NCI-H460 (cell line): ENCODE measurements at regions not wholly inside any gene's neighbourhood (a gene's known extent, or its start where the extent isn't known, plus 50 kb on each side); places are given as distances from the start of the nearest gene placed in this dataset.
"Not testable (repeated sequence)": the region's sequence is repeated elsewhere in the genome, so short reads cannot be mapped to it uniquely, and the experiment has no call there.

Source experiments
- DNase-seq: peaks from one replicate; pipeline ENCODE4 v3.0.0-alpha.2; 2016; ENCODE audit warnings: low read depth; ENCODE audit errors: extremely low read depth

DNA sequence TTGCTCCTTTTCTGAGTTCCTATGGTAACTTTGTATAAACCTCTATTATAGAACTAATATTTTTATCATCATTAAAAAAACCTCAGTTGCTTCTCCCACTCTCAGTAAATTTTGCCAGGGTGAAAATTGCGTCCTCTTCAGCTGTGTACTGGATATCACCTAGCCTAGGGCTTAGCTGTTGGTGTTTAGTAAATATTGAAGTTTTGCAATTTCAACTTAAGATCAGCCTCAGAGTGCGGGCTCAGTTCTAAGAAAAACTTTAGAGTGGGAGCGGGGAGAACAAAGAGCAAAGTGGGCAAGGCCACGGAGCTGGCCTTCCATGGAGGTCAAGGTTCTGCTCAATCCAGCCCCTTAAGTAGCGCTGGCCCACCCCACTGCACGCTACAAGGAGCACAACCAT, 488.3 kb upstream of the SPRED2 start:
- no peak for DNase-seq

DNA sequence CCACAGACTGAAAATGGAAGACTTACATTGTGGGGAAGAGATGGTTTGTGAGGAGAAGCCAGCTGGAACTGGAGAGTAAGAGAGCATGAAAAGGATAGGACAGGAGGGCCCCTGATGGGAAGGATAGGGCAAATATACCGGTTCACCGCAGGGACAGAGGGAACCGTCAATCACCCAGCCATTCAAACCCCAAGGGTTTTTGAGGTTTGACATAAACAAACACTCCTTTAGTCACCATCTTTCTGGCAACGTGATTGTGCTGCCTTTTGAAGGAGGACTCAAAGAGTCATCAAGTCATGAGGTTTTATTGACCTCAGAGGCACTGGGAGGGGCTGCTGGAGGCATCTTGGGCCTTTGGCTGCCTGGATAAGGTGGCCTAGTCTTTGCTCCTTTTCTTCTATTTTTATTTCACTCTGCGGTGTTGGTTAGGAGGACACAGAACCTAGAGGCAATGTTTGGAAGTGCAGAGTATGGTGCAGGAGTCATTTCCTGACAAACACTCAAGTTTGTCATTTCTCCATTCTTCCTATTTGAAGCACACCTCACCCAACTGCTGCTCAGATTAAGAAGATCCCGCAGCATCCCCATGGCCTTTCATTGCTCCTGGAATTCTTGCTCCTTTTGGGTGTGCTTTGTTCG, 487.3 kb upstream of the SPRED2 start:
- no peak for DNase-seq

DNA sequence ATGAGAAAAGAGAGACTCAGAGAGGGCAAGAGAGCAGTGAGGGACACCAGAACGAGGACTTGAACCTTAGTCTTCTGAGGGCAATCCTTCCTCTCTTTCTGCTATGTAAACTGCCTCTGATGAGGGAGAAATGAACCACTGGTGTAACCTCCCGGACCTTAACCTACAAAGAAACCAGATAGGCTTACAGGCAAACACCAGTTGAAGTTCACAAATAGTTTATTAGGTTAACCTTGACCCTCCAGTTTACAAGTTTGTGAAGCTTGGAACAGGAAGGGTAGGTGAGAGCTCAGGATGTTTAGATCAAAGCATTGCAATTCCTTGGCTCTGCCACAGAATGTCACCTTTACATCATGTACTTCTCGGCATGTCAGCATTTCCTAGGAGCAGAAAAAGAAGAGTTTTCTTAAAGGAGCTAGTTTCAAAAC, 486.4 kb upstream of the SPRED2 start:
- DNase-seq: no peak

DNA sequence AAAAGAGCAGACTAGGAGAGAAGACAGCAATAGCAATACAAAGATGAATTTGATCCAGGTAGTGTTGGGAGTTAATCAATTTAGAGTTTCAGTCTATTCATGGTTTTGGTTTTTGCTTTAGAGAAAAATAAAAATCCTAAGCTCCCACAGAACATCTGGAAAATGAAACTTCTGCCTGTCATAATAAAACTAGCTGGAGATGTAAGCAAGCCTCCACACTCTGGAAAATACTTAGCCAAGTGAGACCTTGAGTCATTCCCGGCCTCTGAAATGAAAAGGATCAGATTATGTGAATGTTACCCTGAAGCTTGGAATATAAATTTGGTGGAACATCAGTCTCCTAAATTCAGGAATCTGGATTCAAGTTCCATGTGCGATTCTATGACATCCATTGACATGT, 485.6 kb upstream of the SPRED2 start:
- DNase-seq: no peak

DNA sequence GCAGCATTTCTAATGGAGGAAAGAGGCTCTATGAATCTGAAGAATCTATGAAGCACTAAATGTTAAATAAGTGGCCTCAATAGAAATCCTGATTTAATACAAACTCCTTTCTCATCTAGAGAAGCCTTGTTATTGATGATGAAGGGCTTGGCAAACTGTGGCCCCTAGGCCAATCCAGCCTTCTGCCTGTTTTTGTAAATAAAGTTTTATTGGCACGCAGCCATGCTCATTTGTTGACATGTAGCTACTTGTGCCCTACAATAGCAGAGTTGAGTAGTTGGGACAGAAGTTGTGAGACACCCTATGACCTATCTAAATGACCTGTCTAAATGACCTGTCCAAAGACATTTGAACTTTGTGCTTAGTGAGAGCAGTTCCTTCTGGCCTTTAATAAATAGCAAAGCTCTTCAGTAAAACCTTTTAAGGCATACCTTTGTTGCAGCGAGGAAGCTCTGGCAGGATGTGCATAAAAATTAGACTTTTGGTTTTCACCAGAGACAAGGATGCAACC, 484.4 kb upstream of the SPRED2 start:
- DNase-seq: no peak

DNA sequence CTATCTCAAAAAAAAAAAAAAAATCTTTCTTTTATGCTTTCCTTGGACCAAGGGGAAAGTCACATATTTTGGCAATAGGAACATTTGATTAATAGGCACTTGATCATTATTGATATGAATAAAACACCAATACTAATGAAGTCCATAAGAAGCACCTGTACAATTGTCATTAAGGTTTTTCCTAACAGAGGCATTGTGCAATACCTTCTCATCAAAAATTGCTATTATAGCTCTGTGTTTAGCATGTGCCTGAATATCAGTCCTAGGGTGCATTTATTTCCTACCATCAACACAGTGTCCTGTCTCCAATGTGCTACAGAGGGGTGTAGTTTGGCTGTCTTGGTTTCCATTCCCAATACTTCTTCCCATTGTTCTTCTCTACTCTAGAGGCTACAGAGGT, 483.8 kb upstream of the SPRED2 start:
- DNase-seq: no peak

DNA sequence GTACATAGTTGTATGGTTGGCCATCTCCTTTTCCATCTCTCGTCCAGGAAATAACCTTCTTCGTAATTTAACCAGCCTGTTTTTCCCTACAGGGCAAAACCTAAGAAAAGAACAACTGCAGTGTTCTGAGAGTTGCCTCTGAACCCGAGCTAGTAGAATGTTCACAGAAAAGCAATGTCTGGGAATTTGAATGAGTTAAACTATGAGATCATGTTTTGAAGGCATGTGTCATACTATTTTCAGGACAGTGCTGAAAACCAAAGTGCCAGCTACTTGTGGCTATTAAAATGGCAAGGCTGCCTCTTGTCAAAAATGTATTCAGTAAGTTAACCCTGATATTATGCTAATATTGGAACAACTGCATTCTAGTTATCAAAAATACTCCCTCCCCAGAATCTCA, 482.9 kb upstream of the SPRED2 start:
- DNase-seq: no peak

DNA sequence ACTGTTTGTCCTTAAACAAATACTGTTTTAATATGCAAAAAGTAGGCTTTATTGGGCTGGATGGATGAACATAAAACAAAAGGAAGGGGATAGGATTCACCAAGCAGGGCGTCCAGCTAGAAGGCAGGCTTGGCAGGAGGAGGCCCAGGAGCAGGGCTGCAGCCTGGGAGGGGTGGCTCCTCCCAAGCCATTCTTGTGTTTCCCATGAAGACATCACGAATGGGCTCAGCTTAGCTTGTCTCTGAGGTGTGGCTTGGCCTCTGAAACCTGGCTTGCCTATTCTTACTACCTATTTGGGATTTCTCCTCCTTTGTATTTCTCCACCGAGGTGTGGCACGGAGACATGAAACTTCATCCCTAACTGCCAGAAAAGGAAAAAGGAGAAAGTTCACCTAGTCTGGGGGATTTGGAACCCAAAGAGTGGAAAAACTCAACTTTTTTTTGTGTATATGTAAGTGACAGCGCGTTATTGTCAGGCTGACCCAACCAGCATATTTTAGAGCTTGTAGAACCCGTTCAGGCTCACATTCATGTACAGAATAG, 481.9 kb upstream of the SPRED2 start:
- DNase-seq: no peak

DNA sequence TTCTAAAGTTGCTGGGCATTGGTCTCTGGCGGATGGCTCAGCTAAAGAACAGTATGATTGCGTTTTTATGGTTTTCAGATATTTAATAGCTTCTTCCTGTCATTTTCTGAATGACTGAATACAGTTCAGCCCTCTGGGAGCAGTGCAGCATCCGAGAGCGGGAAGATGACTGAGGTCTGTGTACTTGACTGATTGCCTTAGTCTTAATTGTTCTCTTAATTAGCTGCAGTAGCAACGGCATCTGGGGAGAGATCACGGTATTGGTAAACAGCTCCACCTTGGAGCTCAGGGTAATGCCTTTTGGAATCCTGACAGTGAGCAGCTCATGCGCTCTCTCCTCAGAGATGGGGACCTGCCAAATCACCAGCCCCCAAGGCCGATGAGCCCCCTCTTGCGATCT, 481.4 kb upstream of the SPRED2 start:
- DNase-seq: no peak

DNA sequence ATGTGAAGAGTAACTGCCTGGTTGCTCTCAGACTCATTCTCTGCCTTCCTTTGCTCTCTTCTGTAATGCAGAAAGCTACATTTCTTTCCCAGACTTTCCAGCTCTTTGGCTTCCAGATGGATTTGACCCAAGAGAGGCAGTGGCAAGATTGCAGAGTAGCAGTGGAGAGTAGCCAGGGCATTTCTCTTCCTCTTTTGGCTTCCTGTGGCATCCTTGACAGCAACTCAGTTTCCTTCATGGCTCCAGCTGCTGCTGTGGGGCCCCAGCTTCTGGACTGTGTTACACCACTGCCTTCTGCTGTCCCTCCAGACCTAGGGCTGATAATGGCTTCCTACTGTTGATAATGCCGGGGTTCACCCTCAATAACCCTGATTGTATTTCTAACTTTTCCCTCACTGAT, 469.4 kb upstream of the SPRED2 start:
- DNase-seq: no peak

DNA sequence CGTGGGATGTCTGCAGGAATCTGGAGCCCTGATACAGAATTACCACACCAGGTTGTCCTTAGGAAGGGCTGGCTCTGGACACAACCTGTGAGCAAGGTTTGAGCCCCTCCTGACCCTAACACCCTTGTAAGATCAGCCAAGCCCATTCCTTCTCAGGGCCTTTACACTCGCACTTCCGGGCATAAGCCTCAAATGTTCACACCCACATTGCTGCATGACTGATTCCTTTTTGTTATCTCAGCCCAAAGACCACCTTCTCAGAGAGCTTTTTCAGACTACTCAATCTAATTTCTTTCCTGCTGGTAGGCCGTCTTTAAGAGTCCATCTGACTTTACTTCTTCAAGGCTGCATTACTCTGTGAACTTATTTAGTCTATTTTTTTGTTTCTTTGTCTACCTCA, 464.0 kb upstream of the SPRED2 start:
- no peak for DNase-seq

DNA sequence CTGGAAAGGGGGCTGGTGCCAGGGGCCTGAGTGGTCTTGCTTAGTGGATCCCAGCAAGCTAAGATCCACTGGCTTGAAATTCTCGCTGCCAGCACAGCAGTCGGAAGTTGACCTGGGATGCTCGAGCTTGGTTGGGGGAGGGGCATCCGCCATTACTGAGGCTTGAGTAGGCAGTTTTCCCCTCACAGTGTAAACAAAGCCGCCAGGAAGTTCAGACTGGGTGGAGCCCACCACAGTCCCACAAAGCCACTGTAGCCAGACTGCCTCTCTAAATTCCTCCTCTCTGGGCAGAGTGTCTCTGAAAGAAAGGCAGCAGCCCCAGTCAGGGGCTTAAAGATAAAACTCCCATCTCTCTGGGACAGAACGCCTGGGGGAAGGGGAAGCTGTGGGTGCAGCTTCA, 457.7 kb upstream of the SPRED2 start:
- DNase-seq: not testable (repeated sequence)

DNA sequence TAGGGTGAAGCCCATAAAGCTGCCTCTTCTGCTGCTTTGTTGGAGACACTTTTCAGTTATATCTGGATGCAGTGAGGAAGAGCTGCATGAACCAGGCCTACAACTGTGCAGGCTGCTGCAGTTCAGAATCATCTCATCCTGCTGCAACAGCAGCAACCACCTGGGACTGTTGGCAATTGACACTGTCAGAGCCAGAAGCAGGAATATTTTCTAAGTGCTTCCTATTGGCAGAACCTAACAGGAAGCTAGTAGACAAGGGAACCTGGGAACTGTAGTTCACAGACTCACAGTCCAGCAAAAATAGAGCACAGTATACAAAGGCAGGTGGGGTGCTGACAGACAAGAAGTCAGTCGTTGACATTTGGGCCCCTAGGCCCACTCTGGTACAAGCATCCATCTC, 452.9 kb upstream of the SPRED2 start:
- DNase-seq: no peak

DNA sequence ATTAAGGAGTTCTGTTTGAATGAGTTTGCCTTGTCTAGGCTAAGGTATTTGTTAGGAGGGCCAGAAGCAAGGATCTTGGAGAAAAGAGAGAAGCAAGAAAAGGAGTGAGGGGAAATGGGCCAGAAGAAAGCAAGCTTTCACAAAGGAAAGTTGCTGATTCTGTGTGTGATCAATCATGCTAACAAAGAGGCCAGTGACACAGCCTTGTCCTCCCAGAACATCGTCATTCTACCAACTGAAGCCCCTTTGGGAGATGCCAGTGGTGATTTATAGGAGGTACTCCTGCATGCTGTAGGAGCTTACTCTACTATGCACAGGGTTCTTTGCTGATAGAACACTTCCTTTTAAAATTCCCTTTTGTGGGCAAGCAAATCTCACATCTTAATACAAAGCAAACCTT, 449.2 kb upstream of the SPRED2 start:
- DNase-seq: no peak

DNA sequence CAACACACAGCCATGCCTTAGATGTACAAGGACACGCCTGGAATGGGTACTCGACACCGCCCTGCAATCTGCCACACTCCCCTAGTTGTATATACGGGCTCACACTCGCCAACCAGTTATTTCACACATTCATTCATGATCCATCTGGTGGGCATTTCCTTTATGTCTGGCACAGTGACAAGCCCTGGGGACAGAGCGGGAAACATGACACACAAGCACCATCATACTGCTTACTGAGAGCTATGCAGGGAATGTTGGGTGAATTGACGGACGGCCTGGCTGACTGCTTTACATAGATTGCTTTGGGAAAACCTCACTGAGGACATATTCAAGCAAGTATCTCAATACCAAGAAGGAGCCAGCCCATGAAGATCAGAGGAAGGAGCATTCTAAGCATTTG, 448.0 kb upstream of the SPRED2 start:
- DNase-seq: no peak

DNA sequence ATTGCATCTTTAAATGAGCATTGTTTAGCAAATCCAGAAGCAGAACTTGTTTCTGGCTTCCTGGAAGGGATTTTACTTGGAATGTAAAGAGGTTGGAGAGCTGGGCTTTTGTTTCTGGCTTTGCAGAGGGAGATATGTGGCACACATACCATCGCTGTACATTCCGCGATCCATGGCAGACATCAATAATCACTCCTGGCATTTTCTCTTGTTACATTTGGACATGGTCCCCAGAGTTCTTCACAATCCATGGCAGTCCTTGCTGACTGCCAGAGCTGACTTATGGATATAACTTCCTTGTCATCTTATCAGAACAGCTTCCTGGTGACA, 445.6 kb upstream of the SPRED2 start:
- no peak for DNase-seq

DNA sequence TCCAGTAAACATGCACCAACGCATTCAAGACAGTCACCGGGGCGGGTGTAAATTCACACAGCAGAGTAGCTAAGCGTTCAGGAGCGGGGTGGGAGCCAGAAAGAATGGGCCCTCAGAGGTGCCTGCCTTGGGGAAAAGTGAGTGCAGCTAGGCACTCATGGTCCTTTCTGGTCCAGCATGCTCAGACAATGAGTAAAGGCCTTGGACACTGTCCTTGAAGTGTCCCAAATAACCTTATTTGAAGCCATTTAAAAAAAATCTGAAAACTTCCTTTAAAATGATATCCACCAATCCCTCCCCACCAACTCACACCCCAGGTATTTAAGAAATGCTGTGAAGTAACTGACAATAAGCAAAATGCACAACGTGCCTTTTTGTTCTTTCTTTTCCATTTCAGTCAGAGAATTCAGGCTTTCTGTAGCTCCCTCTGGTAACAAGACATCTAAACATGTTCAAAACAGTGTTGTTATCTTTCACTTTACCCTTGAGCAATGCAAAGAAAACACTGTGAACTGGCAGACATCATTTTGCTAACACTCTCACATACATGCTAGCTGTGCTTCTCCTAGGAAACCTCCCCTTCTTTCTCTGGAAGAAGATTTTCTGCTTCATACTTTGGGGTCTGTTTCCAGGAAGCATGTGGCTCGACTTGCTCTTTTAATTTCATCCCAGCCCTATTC, 445.1 kb upstream of the SPRED2 start:
- DNase-seq: no peak

DNA sequence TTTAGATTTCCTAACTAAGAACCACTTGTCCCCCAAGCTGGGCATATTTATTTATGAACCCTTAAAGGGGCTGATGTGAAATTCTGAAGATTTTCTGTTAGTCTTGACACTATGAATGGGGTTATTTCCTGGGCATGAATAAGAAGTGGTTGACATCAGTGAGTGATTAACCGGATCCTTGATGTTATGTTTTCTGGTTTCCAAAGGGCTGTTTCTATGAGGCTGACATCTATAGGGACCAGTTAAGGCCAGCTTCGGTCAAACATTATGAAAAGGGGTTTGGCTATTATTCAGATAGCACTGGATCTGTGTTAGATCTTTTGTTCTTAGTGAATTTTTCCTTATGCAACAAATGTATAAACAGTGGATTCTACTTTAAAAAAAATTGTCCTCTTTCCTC, 443.7 kb upstream of the SPRED2 start:
- DNase-seq: no peak

DNA sequence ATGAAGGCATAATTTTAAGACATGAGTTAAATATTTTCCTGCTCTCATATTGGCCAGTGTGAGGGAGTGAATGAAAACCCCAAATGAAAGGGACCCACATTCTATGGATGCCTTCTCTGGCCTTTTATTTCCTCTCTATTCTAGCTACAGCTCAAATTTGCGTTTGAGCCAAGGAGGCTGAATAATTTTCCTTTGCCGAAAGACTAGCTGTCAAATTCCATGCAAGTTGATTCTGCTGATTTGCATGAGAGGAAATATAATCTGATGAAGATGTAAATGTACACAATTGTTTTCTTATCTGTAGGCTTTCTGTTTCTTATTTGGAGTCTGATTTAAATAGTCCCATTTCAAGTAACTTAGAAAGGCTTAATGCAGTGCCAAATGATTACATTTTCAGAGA, 438.4 kb upstream of the SPRED2 start:
- no peak for DNase-seq

DNA sequence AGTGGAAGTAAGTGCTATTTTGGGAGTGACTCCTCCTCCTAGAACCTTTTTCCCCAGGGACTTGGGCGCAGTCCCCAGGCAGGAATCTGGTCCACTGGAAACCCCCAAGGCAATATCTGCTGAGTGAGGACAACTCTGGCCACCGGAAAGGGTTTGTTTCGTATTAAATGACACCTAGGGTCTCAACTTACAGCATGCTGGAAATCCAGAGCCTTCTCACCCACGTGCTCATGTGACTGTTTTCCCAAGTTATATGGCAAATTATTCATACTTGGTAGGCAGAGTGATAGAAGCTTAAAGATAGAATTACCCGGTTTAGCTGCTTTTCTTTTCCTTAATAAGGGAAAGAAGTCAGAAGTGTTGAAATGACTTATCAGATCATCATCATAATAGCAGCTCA, 436.9 kb upstream of the SPRED2 start:
- no peak for DNase-seq

DNA sequence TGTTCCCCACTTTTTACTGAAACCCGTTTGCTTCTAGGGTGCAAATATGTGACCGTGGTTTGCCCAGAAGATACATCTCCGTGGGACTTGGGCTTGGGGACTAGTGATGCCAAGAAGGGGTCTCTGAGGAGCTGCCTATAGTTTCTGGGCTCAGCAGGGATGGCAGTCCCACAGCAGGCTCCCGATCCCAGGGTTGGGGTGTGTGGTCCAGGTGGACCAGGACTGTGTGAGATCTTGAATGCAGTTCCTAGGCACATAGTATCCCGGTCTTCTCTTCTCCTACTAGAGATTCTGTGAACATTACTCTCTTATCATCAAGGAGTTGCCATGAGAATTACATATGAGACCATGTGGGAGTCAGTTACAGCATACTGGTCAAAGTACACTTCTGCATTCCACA, 435.8 kb upstream of the SPRED2 start:
- no peak for DNase-seq

DNA sequence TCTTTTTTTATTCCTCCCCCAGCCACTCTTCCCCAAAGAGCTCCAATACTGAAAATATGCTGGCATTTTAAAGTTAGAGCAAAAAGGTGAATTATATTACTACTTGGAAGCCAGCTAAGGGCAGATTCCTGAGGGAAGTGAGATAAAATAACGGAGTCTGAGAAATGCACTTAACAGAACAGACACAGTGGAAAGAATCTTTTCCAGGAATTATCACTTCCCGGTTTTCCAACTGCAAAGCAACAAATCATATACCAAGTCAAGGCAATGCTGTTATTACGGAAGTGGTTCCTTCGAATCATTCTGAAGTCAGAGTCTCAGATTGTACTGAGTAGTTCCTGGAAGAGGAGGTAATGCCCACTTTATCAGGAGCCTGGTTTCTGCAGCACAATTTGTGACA, 435.0 kb upstream of the SPRED2 start:
- DNase-seq: no peak

DNA sequence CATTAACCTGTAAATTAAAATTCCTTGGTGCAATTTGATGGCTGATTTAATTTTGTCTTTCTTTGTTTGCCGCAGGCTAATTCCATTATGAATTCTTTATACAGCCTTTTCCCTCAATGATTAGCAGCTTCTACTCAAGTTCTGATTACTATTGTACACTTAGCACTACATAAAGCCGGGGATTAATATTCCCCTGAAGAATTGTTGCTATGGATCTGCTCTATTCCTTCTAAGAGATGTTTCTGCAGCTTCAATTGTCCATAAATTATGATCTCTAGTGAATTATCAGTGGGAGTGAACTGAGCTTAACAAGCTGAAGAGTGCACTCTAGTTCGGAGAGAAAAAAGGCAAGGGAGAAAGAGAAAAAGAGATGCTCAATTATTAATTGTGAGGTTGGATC, 433.7 kb upstream of the SPRED2 start:
- no peak for DNase-seq
